ENCODE measurements at regions not wholly inside any gene's neighbourhood (a gene's known extent, or its start where the extent isn't known, plus 50 kb on each side); places are given as distances from the start of the nearest gene placed in this dataset.

DNA sequence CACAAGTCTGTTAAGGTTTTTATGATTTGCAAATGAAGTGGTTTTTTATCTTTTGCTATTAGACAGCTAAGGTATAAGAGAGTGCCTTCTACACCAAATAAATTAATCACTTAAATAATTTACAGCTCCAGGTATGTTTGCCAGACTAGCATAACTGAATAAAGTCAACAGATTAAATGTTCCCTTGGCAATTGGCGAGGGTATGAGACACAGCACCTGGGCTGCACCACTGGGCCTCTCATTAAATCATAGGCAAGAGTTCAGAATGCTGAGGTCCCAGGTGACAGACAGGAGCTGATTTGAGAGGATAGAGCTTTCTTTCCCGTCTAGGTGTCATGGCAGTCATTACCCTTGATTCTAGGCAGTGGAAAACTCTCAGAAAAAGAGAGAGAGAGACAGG lies 62.6 kb upstream of the WT1 start:
- TF ChIP-seq, protein P1, sequence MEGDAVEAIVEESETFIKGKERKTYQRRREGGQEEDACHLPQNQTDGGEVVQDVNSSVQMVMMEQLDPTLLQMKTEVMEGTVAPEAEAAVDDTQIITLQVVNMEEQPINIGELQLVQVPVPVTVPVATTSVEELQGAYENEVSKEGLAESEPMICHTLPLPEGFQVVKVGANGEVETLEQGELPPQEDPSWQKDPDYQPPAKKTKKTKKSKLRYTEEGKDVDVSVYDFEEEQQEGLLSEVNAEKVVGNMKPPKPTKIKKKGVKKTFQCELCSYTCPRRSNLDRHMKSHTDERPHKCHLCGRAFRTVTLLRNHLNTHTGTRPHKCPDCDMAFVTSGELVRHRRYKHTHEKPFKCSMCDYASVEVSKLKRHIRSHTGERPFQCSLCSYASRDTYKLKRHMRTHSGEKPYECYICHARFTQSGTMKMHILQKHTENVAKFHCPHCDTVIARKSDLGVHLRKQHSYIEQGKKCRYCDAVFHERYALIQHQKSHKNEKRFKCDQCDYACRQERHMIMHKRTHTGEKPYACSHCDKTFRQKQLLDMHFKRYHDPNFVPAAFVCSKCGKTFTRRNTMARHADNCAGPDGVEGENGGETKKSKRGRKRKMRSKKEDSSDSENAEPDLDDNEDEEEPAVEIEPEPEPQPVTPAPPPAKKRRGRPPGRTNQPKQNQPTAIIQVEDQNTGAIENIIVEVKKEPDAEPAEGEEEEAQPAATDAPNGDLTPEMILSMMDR (IDR thresholded peaks at IDR 0.05): no peak
- no peak for TF ChIP-seq POLR2A (IDR thresholded peaks at IDR 0.05)
